ENCODE measurements at regions not wholly inside any gene's neighbourhood (a gene's known extent, or its start where the extent isn't known, plus 50 kb on each side); places are given as distances from the start of the nearest gene placed in this dataset.

- Histone ChIP-seq H3K27me3 (ENCODE audit: control insufficient read depth in 2 of 2, insufficient read depth in 2 of 2, low read length in 2 of 2) (peaks cover 0 to 15% of the 10 kb centered on the region in 2 experiments; a peak in 2 of 5 replicates), H3K9me3 (replicated peaks; ENCODE audit: control insufficient read depth, insufficient read depth, low read depth, low read length) (no peaks in the 10 kb centered on the region), H4K20me1 (replicated peaks; ENCODE audit: control insufficient read depth, insufficient read depth, low read length) (no peaks in the 10 kb centered on the region), H3K9me1 (ENCODE audit: control insufficient read depth, insufficient read depth, low read length) (no peaks in the 10 kb centered on the region), H3K4me3 (no peak overlapping the region), H3K4me1 (replicated peaks in 1 of 2; ENCODE audit: control insufficient read depth in 2 of 2, insufficient read depth in 2 of 2, low read length in 2 of 2) (no peaks in the 10 kb centered on the region), H3K79me2 (ENCODE audit: control insufficient read depth, insufficient read depth, low read length) (no peaks in the 10 kb centered on the region), H3K36me3 (ENCODE audit: control insufficient read depth, insufficient read depth, low read length) (no peaks in the 10 kb centered on the region), H3K27ac (ENCODE audit: extremely low read depth, low read depth, low read length) (no peak overlapping the region), H2AFZ (ENCODE audit: low read depth, low read length) (no peak overlapping the region), H3K9ac (ENCODE audit: insufficient read depth in 1 of 2, low read depth in 2 of 2, low read length in 2 of 2) (no peak overlapping the region), H3K4me2 (ENCODE audit: insufficient read depth, low read length) (no peak overlapping the region)
- ChIA-PET CTCF (ENCODE audit: low intra/inter-chr PET ratio) (no interaction called here), POLR2A (interaction anchor here (0.6 kb wide), 1 partner anchor 19 kb away, joined by 3 read pairs; no protein-coding TSS in a partner anchor)
- intact Hi-C loops (cut with micrococcal nuclease) (no loop called here), in situ Hi-C loops (cut with MboI) (no loop called here)
- FAIRE-seq (no peak), DNase-seq (ENCODE audit: extremely low read depth in 1 of 4, low spot score in 3 of 4) (no peak), ATAC-seq (no peak)
- WGBS (ENCODE audit: insufficient coverage, low coverage, missing lambda C conversion rate): 3% methylated on average over 6 of the region's 6 CpGs
- TF ChIP-seq ZBTB7A (IDR thresholded peaks at IDR 0.05; ENCODE audit: borderline replicate concordance, control insufficient read depth, low read depth, low read length) (no peak), SUPT5H (IDR thresholded peaks at IDR 0.05) (no peak), ZNF449 (CRISPR knock-in tag; IDR thresholded peaks at IDR 0.05) (no peak), ZNF586 (CRISPR knock-in tag; conservative IDR thresholded peaks at IDR 0.05) (no peak), HDAC8 (tag; IDR thresholded peaks at IDR 0.05) (no peak), RB1 (IDR thresholded peaks at IDR 0.05; ENCODE audit: low read depth) (no peak), FOS (IDR thresholded peaks at IDR 0.05; ENCODE audit: extremely low read depth, insufficient read length) (no peak), ELF2 (CRISPR knock-in tag; IDR thresholded peaks at IDR 0.05) (no peak), SAFB2 (IDR thresholded peaks at IDR 0.05; ENCODE audit: borderline replicate concordance, low read depth, low read length, severe bottlenecking) (no peak), ZBTB17 (CRISPR knock-in tag; IDR thresholded peaks at IDR 0.05) (no peak), BDP1 (IDR thresholded peaks at IDR 0.05; ENCODE audit: insufficient read depth, insufficient read length) (no peak), DDX20 (tag; IDR thresholded peaks at IDR 0.05; ENCODE audit: low read depth) (no peak), CHD1 (IDR thresholded peaks at IDR 0.05; ENCODE audit: low read length) (no peak), RBFOX2 (IDR thresholded peaks at IDR 0.05; ENCODE audit: low read depth, low read length) (no peak)
- TF ChIP-seq, protein P1, sequence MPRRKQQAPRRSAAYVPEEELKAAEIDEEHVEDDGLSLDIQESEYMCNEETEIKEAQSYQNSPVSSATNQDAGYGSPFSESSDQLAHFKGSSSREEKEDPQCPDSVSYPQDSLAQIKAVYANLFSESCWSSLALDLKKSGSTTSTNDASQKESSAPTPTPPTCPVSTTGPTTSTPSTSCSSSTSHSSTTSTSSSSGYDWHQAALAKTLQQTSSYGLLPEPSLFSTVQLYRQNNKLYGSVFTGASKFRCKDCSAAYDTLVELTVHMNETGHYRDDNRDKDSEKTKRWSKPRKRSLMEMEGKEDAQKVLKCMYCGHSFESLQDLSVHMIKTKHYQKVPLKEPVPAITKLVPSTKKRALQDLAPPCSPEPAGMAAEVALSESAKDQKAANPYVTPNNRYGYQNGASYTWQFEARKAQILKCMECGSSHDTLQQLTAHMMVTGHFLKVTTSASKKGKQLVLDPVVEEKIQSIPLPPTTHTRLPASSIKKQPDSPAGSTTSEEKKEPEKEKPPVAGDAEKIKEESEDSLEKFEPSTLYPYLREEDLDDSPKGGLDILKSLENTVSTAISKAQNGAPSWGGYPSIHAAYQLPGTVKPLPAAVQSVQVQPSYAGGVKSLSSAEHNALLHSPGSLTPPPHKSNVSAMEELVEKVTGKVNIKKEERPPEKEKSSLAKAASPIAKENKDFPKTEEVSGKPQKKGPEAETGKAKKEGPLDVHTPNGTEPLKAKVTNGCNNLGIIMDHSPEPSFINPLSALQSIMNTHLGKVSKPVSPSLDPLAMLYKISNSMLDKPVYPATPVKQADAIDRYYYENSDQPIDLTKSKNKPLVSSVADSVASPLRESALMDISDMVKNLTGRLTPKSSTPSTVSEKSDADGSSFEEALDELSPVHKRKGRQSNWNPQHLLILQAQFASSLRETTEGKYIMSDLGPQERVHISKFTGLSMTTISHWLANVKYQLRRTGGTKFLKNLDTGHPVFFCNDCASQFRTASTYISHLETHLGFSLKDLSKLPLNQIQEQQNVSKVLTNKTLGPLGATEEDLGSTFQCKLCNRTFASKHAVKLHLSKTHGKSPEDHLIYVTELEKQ (CRISPR knock-in tag; IDR thresholded peaks at IDR 0.05): no peak
- TF ChIP-seq, protein P2, sequence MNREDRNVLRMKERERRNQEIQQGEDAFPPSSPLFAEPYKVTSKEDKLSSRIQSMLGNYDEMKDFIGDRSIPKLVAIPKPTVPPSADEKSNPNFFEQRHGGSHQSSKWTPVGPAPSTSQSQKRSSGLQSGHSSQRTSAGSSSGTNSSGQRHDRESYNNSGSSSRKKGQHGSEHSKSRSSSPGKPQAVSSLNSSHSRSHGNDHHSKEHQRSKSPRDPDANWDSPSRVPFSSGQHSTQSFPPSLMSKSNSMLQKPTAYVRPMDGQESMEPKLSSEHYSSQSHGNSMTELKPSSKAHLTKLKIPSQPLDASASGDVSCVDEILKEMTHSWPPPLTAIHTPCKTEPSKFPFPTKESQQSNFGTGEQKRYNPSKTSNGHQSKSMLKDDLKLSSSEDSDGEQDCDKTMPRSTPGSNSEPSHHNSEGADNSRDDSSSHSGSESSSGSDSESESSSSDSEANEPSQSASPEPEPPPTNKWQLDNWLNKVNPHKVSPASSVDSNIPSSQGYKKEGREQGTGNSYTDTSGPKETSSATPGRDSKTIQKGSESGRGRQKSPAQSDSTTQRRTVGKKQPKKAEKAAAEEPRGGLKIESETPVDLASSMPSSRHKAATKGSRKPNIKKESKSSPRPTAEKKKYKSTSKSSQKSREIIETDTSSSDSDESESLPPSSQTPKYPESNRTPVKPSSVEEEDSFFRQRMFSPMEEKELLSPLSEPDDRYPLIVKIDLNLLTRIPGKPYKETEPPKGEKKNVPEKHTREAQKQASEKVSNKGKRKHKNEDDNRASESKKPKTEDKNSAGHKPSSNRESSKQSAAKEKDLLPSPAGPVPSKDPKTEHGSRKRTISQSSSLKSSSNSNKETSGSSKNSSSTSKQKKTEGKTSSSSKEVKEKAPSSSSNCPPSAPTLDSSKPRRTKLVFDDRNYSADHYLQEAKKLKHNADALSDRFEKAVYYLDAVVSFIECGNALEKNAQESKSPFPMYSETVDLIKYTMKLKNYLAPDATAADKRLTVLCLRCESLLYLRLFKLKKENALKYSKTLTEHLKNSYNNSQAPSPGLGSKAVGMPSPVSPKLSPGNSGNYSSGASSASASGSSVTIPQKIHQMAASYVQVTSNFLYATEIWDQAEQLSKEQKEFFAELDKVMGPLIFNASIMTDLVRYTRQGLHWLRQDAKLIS (CRISPR knock-in tag; IDR thresholded peaks at IDR 0.05): no peak
- BruUV-seq (replicated peaks): no TSS peak
Observed at GRCh38 chr9:135320943-135321342, 158.6 kb upstream of the PPP1R26 start.

Measured in K562 (cell line).